OCI-LY1 (cell line): ENCODE measurements at regions not wholly inside any gene's neighbourhood (a gene's known extent, or its start where the extent isn't known, plus 50 kb on each side); places are given as distances from the start of the nearest gene placed in this dataset.

Experiments used
- CTCF ChIP-seq: fragments of 200-600 bp; sonication (generic), shearing (Covaris generic); IDR thresholded peaks from 2 replicates; pipeline ENCODE4 v1.5.1; 2017; ENCODE audit warnings: mild to moderate bottlenecking, antibody characterized with exemption, low read length, moderate library complexity, mixed read lengths
- EZH2 ChIP-seq: fragments of 200-600 bp; sonication (generic), shearing (Covaris generic); IDR thresholded peaks from 2 replicates; pipeline ENCODE4 v1.8.0; 2017; ENCODE audit warnings: borderline replicate concordance, mixed run types, mild to moderate bottlenecking, antibody characterized with exemption, low read length, moderate library complexity, mixed read lengths

GRCh38 chr6:77106992-77107391 lies 356.3 kb downstream of the HTR1B start:
- TF ChIP-seq CTCF (no peak), EZH2 (no peak)
